B cell (primary cell): ENCODE measurements at regions not wholly inside any gene's neighbourhood (a gene's known extent, or its start where the extent isn't known, plus 50 kb on each side); places are given as distances from the start of the nearest gene placed in this dataset.

ENCODE experiments used
- CTCF ChIP-seq: fragments of 200-600 bp; IDR thresholded peaks from one replicate; pipeline ENCODE4 v1.8.0; 2022; ENCODE audit warnings: antibody characterized with exemption, mild to moderate bottlenecking
- EZH2 ChIP-seq: IDR thresholded peaks from 2 replicates; pipeline ENCODE4 v1.6.1; 2012; ENCODE audit warnings: borderline replicate concordance, low read depth, mild to moderate bottlenecking, moderate library complexity, low read length; ENCODE audit not compliant: insufficient read depth, poor library complexity, severe bottlenecking

GRCh38 chr13:99878921-99879610, 92.5 kb downstream of the ZIC5 start:
- TF ChIP-seq CTCF, result no peak
- no peak for TF ChIP-seq EZH2
